ENCODE measurements at regions not wholly inside any gene's neighbourhood (a gene's known extent, or its start where the extent isn't known, plus 50 kb on each side); places are given as distances from the start of the nearest gene placed in this dataset.

- H3K27ac ChIP-seq, result no peak overlapping the region
- TF ChIP-seq CTCF (IDR thresholded peaks at IDR 0.05; ENCODE audit: low read depth, low read length), result no peak
- no peaks in the 10 kb centered on the region for H3K9me3 ChIP-seq (ENCODE audit: low read depth)
- peaks cover 42% of the 10 kb centered on the region for H3K27me3 ChIP-seq
- no peak for DNase-seq (ENCODE audit: low read depth in 1 of 2, low spot score in 1 of 2)
- no peaks in the 10 kb centered on the region for H3K36me3 ChIP-seq
- no peaks in the 10 kb centered on the region for H3K4me1 ChIP-seq (ENCODE audit: low read depth)
- no peak overlapping the region for H3K4me3 ChIP-seq
Measured at GRCh38 chr5:133775584-133776304, 163.4 kb upstream of the FSTL4 start.

GRCh38 chr5:133773247-133774202 is 161.2 kb upstream of the FSTL4 start:
- Histone ChIP-seq H3K36me3 (no peaks in the 10 kb centered on the region), H3K27ac (no peak overlapping the region), H3K4me1 (ENCODE audit: low read depth) (no peaks in the 10 kb centered on the region), H3K4me3 (no peak overlapping the region), H3K9me3 (ENCODE audit: low read depth) (no peaks in the 10 kb centered on the region), H3K27me3 (peaks cover 43% of the 10 kb centered on the region)
- DNase-seq (ENCODE audit: low read depth in 1 of 2, low spot score in 1 of 2), result peak in 1 of 2 donors; percentile 78
- TF ChIP-seq CTCF (IDR thresholded peaks at IDR 0.05; ENCODE audit: low read depth, low read length), result no peak

DNA sequence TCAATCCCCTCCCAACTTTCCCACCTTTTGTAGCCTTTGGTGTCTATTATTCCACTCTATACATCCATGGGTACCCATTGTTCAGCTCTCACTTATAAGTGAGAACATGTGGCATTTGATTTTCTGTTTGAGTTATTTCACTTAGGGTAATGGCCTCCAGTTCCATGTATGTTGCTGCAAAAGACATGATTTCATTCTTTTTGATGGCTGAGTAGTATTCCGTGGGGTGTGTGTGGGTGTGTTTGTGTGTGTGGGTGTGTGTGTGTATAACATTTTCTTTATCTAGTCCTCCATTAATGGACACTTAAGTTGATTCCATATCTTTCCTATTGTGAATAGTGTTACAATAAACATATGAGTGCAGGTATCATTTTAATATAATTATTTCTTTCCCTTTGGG is 157.5 kb upstream of the FSTL4 start:
- Histone ChIP-seq H3K36me3 (no peaks in the 10 kb centered on the region), H3K4me3 (no peak overlapping the region), H3K27ac (no peak overlapping the region), H3K9me3 (ENCODE audit: low read depth) (no peaks in the 10 kb centered on the region), H3K27me3 (peaks cover 44% of the 10 kb centered on the region), H3K4me1 (ENCODE audit: low read depth) (no peaks in the 10 kb centered on the region)
- no peak for DNase-seq (ENCODE audit: low read depth in 1 of 2, low spot score in 1 of 2)
- no peak for TF ChIP-seq CTCF (IDR thresholded peaks at IDR 0.05; ENCODE audit: low read depth, low read length)

GRCh38 chr5:133763744-133764143 is 151.4 kb upstream of the FSTL4 start:
- Histone ChIP-seq H3K27me3 (peaks cover 62% of the 10 kb centered on the region), H3K36me3 (no peaks in the 10 kb centered on the region), H3K9me3 (ENCODE audit: low read depth) (no peaks in the 10 kb centered on the region), H3K27ac (no peak overlapping the region), H3K4me1 (ENCODE audit: low read depth) (no peaks in the 10 kb centered on the region), H3K4me3 (no peak overlapping the region)
- DNase-seq (ENCODE audit: low read depth in 1 of 2, low spot score in 1 of 2), result no peak
- no peak for TF ChIP-seq CTCF (IDR thresholded peaks at IDR 0.05; ENCODE audit: low read depth, low read length)

- Histone ChIP-seq H3K4me1 (ENCODE audit: low read depth) (no peaks in the 10 kb centered on the region), H3K36me3 (no peaks in the 10 kb centered on the region), H3K9me3 (ENCODE audit: low read depth) (no peaks in the 10 kb centered on the region), H3K27me3 (peaks cover 44% of the 10 kb centered on the region), H3K27ac (no peak overlapping the region), H3K4me3 (no peak overlapping the region)
- DNase-seq (ENCODE audit: low read depth in 1 of 2, low spot score in 1 of 2), result no peak
- TF ChIP-seq CTCF (IDR thresholded peaks at IDR 0.05; ENCODE audit: low read depth, low read length), result no peak
Measured at GRCh38 chr5:133761632-133762031, 149.3 kb upstream of the FSTL4 start.
